CD4-positive, alpha-beta T cell (primary cell): ENCODE measurements at regions not wholly inside any gene's neighbourhood (a gene's known extent, or its start where the extent isn't known, plus 50 kb on each side); places are given as distances from the start of the nearest gene placed in this dataset.

ENCODE experiments used
- ATAC-seq: fragments of 200-7000 bp; cut with Tn5 transposase; one replicate; pipeline ENCODE4 v1.10.0; 2022; ENCODE audit warnings: mild to moderate bottlenecking; ENCODE audit not compliant: poor library complexity
- CTCF ChIA-PET: fragments of 350-600 bp; sonication (Branson Sonifier 250); formaldehyde crosslinking; loops from one replicate; lab custom pipeline; 2021; ENCODE audit warnings: antibody characterized with exemption, inconsistent platforms; lab: Charles Lee
- POLR2A ChIA-PET: fragments of 350-600 bp; sonication (Branson Sonifier 250); formaldehyde crosslinking; loops from one replicate; lab custom pipeline; 2021; ENCODE audit warnings: antibody characterized with exemption, inconsistent platforms; lab: Charles Lee
- DNase-seq, 14 experiments: peaks; one replicate each; pipeline ENCODE4 v3.0.0-alpha.2; 2013 to 2020; ENCODE audit warnings: mixed read lengths in 2 of 14
- H3K27ac ChIP-seq, 2 donors: one replicate each; pipeline versions ENCODE4 v1.5.1 to v1.7.0; 2013; ENCODE audit warnings: low read length in 2 of 2, low read depth in 1 of 2, mild to moderate bottlenecking in 1 of 2
- H3K27me3 ChIP-seq, 2 experiments: 1 replicate in 1 of 2; 2 replicates in 1 of 2; pipeline versions ENCODE4 v1.6.1 to v1.7.0; 2013; ENCODE audit warnings: low read length in 2 of 2, control low read depth in 1 of 2, mild to moderate bottlenecking in 1 of 2, moderate library complexity in 1 of 2; ENCODE audit not compliant: insufficient read depth in 2 of 2, control insufficient read depth in 1 of 2
- H3K36me3 ChIP-seq: one replicate; pipeline ENCODE4 v1.6.1; 2013; ENCODE audit warnings: low read length, control low read depth; ENCODE audit not compliant: insufficient read depth
- H3K4me1 ChIP-seq: one replicate; pipeline ENCODE4 v1.6.1; 2013; ENCODE audit warnings: low read length, control low read depth; ENCODE audit not compliant: insufficient read depth
- H3K4me3 ChIP-seq: one replicate; pipeline ENCODE4 v1.5.1; 2013; ENCODE audit warnings: mild to moderate bottlenecking, low read length, moderate library complexity
- H3K9me3 ChIP-seq, 2 experiments: 1 replicate in 1 of 2; 2 replicates in 1 of 2; pipeline versions ENCODE4 v1.6.1 to v1.7.0; 2013; ENCODE audit warnings: low read length in 2 of 2, mild to moderate bottlenecking in 2 of 2, control low read depth in 1 of 2, moderate library complexity in 1 of 2; ENCODE audit not compliant: control insufficient read depth in 1 of 2, insufficient read depth in 1 of 2
- H3K27ac Mint-ChIP-seq: one replicate; pipeline ENCODE4 v1.8.0; 2020; ENCODE audit warnings: mixed read lengths
- H3K27me3 Mint-ChIP-seq: one replicate; pipeline ENCODE4 v1.8.0; 2021; ENCODE audit warnings: mixed read lengths
- H3K36me3 Mint-ChIP-seq: one replicate; pipeline ENCODE4 v1.8.0; 2021; ENCODE audit warnings: low read depth, mixed read lengths
- H3K4me1 Mint-ChIP-seq: one replicate; pipeline ENCODE4 v1.8.0; 2021; ENCODE audit warnings: low read depth, mixed read lengths
- H3K4me3 Mint-ChIP-seq: one replicate; pipeline ENCODE4 v1.8.0; 2020; ENCODE audit warnings: mild to moderate bottlenecking, mixed read lengths
- H3K9me3 Mint-ChIP-seq: one replicate; pipeline ENCODE4 v1.8.0; 2020; ENCODE audit warnings: mixed read lengths
- intact Hi-C, 2 experiments: fragments of 100-400 bp; cut with DNase I in 1 of 2; cut with micrococcal nuclease in 1 of 2; formaldehyde crosslinking; loops; one replicate each; pipeline versions ENCODE4 v1.15.1 to v1.9.0; 2023 to 2025; cut with DNase I, micrococcal nuclease
- TF ChIP-seq, protein P1 (sequence below): fragments of 200-600 bp; IDR thresholded peaks from one replicate; pipeline ENCODE4 v1.8.0; 2022; ENCODE audit warnings: antibody characterized with exemption, mild to moderate bottlenecking

DNA sequence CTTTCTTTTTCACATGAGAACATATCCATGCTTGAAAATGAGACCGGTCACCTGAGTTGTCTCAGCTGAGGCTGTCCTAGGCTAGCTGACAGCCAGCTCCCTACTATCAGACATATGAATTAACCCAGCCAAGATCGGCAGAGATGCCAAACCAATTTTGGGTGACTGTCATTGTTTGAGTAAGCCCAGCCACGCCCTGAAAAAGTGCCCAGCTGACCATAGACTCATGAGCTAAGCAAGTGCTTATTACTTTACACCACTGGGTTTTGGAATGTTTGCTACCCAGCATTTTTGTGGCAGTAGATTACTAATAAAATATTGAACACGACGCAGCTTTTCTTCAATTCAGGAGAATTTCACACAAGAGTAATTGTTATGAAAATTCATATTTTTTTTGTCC is 265.2 kb upstream of the LYZL1 start:
- Histone ChIP-seq H3K4me3 (no peak overlapping the region), H3K27me3 (no peaks in the 10 kb centered on the region), H3K9me3 (no peaks in the 10 kb centered on the region), H3K36me3 (no peaks in the 10 kb centered on the region), H3K4me1 (no peaks in the 10 kb centered on the region), H3K27ac (no peak overlapping the region)
- Mint-ChIP-seq H3K9me3 (peaks cover 2% of the 10 kb centered on the region), H3K27me3 (peaks cover 4% of the 10 kb centered on the region), H3K4me1 (no peaks in the 10 kb centered on the region), H3K27ac (no peak overlapping the region), H3K4me3 (no peak overlapping the region), H3K36me3 (no peaks in the 10 kb centered on the region)
- CTCF ChIA-PET: no interaction called here
- DNase-seq (no peak), ATAC-seq (no peak)
- POLR2A ChIA-PET: no interaction called here
- intact Hi-C loops: no loop called here
- TF ChIP-seq, protein P1, sequence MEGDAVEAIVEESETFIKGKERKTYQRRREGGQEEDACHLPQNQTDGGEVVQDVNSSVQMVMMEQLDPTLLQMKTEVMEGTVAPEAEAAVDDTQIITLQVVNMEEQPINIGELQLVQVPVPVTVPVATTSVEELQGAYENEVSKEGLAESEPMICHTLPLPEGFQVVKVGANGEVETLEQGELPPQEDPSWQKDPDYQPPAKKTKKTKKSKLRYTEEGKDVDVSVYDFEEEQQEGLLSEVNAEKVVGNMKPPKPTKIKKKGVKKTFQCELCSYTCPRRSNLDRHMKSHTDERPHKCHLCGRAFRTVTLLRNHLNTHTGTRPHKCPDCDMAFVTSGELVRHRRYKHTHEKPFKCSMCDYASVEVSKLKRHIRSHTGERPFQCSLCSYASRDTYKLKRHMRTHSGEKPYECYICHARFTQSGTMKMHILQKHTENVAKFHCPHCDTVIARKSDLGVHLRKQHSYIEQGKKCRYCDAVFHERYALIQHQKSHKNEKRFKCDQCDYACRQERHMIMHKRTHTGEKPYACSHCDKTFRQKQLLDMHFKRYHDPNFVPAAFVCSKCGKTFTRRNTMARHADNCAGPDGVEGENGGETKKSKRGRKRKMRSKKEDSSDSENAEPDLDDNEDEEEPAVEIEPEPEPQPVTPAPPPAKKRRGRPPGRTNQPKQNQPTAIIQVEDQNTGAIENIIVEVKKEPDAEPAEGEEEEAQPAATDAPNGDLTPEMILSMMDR: no peak

DNA sequence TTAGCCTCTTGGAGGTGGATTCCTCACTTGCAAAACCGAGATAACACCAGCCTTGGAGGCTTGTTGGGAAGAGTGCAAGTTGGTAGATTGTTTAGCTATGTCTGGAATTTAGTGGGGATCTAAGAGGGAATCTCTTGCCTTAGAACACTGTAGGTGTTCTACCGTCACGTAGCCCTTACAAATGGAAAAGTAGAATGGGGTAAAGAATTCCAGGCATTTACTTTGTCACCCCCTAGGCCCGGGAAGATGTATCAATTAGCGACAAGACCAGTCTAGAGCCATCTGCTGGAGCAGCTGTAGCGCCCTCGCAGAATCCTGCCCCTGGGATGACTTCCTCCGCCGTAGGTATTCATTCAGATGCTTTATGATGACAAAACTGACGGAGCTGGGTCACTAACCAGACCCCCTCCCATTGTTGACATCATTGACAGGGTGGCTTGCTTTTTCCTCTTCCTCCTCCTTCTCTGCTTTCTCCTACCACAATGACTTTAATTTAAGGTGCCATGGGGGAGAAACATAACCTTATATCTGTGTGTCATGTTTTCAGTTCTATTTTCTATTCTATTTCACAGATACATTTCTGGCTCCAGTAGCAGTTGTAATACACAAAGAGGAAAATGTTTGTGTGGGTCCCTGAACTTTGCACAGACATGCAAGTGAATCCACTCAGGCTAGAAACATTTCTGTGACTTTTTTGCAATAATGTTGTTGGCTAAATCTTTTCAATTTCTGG is 262.6 kb upstream of the LYZL1 start:
- DNase-seq (no peak), ATAC-seq (no peak)
- Histone ChIP-seq H3K9me3 (no peaks in the 10 kb centered on the region), H3K4me3 (no peak overlapping the region), H3K4me1 (no peaks in the 10 kb centered on the region), H3K27ac (no peak overlapping the region), H3K36me3 (no peaks in the 10 kb centered on the region), H3K27me3 (no peaks in the 10 kb centered on the region)
- H3K9me3 Mint-ChIP-seq: no peaks in the 10 kb centered on the region
- no peaks in the 10 kb centered on the region for H3K36me3 Mint-ChIP-seq
- intact Hi-C loops: no loop called here
- peaks cover 7% of the 10 kb centered on the region for H3K27me3 Mint-ChIP-seq
- TF ChIP-seq, protein P1: no peak
- POLR2A ChIA-PET: no interaction called here
- H3K4me1 Mint-ChIP-seq: no peaks in the 10 kb centered on the region
- H3K27ac Mint-ChIP-seq: no peak overlapping the region
- CTCF ChIA-PET: no interaction called here
- no peak overlapping the region for H3K4me3 Mint-ChIP-seq

DNA sequence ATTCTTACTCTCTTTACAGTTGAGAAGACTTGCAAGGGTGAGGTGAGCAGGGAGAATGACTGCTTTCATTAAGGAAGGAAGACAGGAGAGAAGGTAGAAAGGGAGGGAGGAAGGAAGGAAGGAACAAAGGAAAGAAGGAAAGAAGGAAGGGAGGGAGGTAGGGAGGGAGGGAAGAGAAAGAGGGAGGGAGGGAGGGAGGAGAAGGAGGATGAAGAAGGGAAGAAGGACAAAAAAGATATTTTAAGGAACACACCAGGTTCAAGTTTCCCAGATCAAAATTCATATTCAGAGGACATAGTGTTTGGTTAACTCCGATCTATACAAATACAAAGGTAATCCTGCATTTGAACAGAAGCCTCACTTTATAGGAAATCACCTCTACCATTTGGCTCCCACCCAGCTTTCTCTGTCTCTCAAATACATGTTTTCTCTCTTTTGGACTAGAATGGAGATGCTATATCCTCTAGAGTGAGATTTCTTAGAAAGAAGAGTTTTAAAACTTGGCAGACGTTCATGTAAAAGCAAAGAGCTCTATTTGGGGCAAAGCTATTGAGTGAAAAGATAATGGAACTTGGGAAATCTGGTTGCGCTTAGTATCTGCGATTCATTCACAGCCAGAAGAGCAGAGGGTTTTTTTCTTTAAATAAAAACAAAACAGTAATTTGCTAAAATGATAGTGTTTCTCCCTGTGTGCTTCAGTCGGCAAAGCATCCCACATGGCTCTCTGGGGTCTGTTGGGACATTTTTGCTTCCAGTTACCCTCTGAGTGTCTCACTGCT is 261.9 kb upstream of the LYZL1 start:
- H3K27me3 Mint-ChIP-seq: peaks cover 7% of the 10 kb centered on the region
- no peak overlapping the region for H3K27ac Mint-ChIP-seq
- no peaks in the 10 kb centered on the region for H3K9me3 ChIP-seq
- no peaks in the 10 kb centered on the region for H3K36me3 ChIP-seq
- TF ChIP-seq, protein P1: no peak
- ATAC-seq (no peak), DNase-seq (no peak)
- ChIA-PET CTCF (no interaction called here), POLR2A (no interaction called here)
- no peaks in the 10 kb centered on the region for H3K4me1 ChIP-seq
- no peaks in the 10 kb centered on the region for H3K36me3 Mint-ChIP-seq
- H3K4me3 ChIP-seq: no peak overlapping the region
- intact Hi-C loops: no loop called here
- H3K4me3 Mint-ChIP-seq: no peak overlapping the region
- no peaks in the 10 kb centered on the region for H3K9me3 Mint-ChIP-seq
- H3K4me1 Mint-ChIP-seq: no peaks in the 10 kb centered on the region
- H3K27ac ChIP-seq: no peak overlapping the region
- no peaks in the 10 kb centered on the region for H3K27me3 ChIP-seq
